HCT116 (cell line): ENCODE measurements at regions not wholly inside any gene's neighbourhood (a gene's known extent, or its start where the extent isn't known, plus 50 kb on each side); places are given as distances from the start of the nearest gene placed in this dataset.

Experiments used
- ATF3 ChIP-seq: IDR thresholded peaks from 2 replicates; pipeline ENCODE4 v1.6.1; 2012
- CBX3 ChIP-seq: IDR thresholded peaks from 2 replicates; pipeline ENCODE4 v1.6.1; 2012; ENCODE audit warnings: low read depth
- CEBPB ChIP-seq: IDR thresholded peaks from 2 replicates; pipeline ENCODE4 v1.6.1; 2012; ENCODE audit warnings: low read depth
- CTCF ChIP-seq, 3 experiments: fragments of 200-600 bp in 1 of 3; sonication (generic) in 1 of 3; IDR thresholded peaks in 2 of 3; conservative IDR thresholded peaks in 1 of 3; 2 replicates each; pipeline ENCODE4 v1.5.1; 2012 to 2017; ENCODE audit warnings: low read depth in 2 of 3, low read length in 2 of 3, antibody characterized with exemption in 1 of 3, borderline replicate concordance in 1 of 3, control low read depth in 1 of 3, mild to moderate bottlenecking in 1 of 3, mixed read lengths in 1 of 3, mixed run types in 1 of 3, moderate library complexity in 1 of 3; ENCODE audit not compliant: insufficient read depth in 1 of 3
- EZH2 ChIP-seq: fragments of 200-600 bp; sonication (generic); IDR thresholded peaks from 2 replicates; pipeline ENCODE4 v1.6.1; 2017; ENCODE audit warnings: antibody characterized with exemption, mixed run types
- JUND ChIP-seq: IDR thresholded peaks from 2 replicates; pipeline ENCODE4 v1.6.1; 2012
- MAX ChIP-seq: IDR thresholded peaks from 2 replicates; pipeline ENCODE4 v1.6.1; 2012
- POLR2A ChIP-seq: IDR thresholded peaks from 2 replicates; pipeline ENCODE4 v1.7.0; 2011; ENCODE audit warnings: borderline replicate concordance; ENCODE audit not compliant: insufficient read depth, insufficient read length; ENCODE audit errors: extremely low read depth
- POLR2AphosphoS5 ChIP-seq: IDR thresholded peaks from 2 replicates; pipeline ENCODE4 v1.6.1; 2011; ENCODE audit warnings: mild to moderate bottlenecking, low read depth, low read length, moderate library complexity
- SIN3A ChIP-seq: IDR thresholded peaks from 2 replicates; pipeline ENCODE4 v1.6.1; 2012; ENCODE audit warnings: low read depth
- YY1 ChIP-seq: IDR thresholded peaks from 2 replicates; pipeline ENCODE4 v1.6.1; 2011; ENCODE audit warnings: low read length, low read depth, moderate library complexity, mild to moderate bottlenecking; ENCODE audit not compliant: insufficient replicate concordance; ENCODE audit errors: extremely low read depth
- ZBTB33 ChIP-seq: IDR thresholded peaks from 2 replicates; pipeline ENCODE4 v1.6.1; 2011; ENCODE audit warnings: mild to moderate bottlenecking, low read length, moderate library complexity; ENCODE audit not compliant: insufficient replicate concordance; ENCODE audit errors: extremely low read depth
- ZNF274 ChIP-seq: fragments of 200-500 bp; sonication (Bioruptor generic); IDR thresholded peaks from 2 replicates; pipeline ENCODE4 v1.6.1; 2014; ENCODE audit warnings: mild to moderate bottlenecking, low read depth, low read length, inconsistent platforms
- TF ChIP-seq, protein P1 (sequence below): IDR thresholded peaks from 2 replicates; pipeline ENCODE4 v1.6.1; 2012; ENCODE audit warnings: low read depth

- TF ChIP-seq POLR2A, result no peak
- TF ChIP-seq CTCF (IDR thresholded peaks at IDR 0.05 in 2 of 3, conservative IDR thresholded peaks at IDR 0.05 in 1 of 3; ENCODE audit: borderline replicate concordance in 1 of 3, insufficient read depth in 1 of 3, low read depth in 2 of 3, low read length in 2 of 3), result no peak
- TF ChIP-seq ZNF274, result no peak
- no peak for TF ChIP-seq CBX3
- TF ChIP-seq ATF3, result no peak
- no peak for TF ChIP-seq EZH2
- TF ChIP-seq CEBPB, result no peak
- no peak for TF ChIP-seq SIN3A
- no peak for TF ChIP-seq YY1
- no peak for TF ChIP-seq POLR2AphosphoS5
- no peak for TF ChIP-seq MAX
- TF ChIP-seq, protein P1, sequence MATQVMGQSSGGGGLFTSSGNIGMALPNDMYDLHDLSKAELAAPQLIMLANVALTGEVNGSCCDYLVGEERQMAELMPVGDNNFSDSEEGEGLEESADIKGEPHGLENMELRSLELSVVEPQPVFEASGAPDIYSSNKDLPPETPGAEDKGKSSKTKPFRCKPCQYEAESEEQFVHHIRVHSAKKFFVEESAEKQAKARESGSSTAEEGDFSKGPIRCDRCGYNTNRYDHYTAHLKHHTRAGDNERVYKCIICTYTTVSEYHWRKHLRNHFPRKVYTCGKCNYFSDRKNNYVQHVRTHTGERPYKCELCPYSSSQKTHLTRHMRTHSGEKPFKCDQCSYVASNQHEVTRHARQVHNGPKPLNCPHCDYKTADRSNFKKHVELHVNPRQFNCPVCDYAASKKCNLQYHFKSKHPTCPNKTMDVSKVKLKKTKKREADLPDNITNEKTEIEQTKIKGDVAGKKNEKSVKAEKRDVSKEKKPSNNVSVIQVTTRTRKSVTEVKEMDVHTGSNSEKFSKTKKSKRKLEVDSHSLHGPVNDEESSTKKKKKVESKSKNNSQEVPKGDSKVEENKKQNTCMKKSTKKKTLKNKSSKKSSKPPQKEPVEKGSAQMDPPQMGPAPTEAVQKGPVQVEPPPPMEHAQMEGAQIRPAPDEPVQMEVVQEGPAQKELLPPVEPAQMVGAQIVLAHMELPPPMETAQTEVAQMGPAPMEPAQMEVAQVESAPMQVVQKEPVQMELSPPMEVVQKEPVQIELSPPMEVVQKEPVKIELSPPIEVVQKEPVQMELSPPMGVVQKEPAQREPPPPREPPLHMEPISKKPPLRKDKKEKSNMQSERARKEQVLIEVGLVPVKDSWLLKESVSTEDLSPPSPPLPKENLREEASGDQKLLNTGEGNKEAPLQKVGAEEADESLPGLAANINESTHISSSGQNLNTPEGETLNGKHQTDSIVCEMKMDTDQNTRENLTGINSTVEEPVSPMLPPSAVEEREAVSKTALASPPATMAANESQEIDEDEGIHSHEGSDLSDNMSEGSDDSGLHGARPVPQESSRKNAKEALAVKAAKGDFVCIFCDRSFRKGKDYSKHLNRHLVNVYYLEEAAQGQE, result no peak
- TF ChIP-seq ZBTB33, result no peak
- no peak for TF ChIP-seq JUND
Measured at GRCh38 chr16:22967521-22968095, 153.6 kb downstream of the HS3ST2 start.
